ENCODE measurements at regions not wholly inside any gene's neighbourhood (a gene's known extent, or its start where the extent isn't known, plus 50 kb on each side); places are given as distances from the start of the nearest gene placed in this dataset.
"Not testable (repeated sequence)": the region's sequence is repeated elsewhere in the genome, so short reads cannot be mapped to it uniquely, and the experiment has no call there.

GRCh38 chr6:91241946-91242613, 655.2 kb upstream of the MAP3K7 start:
- no peak for FAIRE-seq

- no peak for FAIRE-seq
Measured at GRCh38 chr6:91240878-91241603, 654.2 kb upstream of the MAP3K7 start.

GRCh38 chr6:91221072-91221720, 634.3 kb upstream of the MAP3K7 start:
- no peak for FAIRE-seq

GRCh38 chr6:91213229-91213901, 626.5 kb upstream of the MAP3K7 start:
- FAIRE-seq = no peak

- FAIRE-seq = no peak
Measured at GRCh38 chr6:91198588-91199255, 611.9 kb upstream of the MAP3K7 start.

GRCh38 chr6:91196729-91197128, 609.9 kb upstream of the MAP3K7 start:
- FAIRE-seq = no peak

GRCh38 chr6:91193446-91193845, 606.6 kb upstream of the MAP3K7 start:
- no peak for FAIRE-seq

- not testable (repeated sequence) for FAIRE-seq
Measured at GRCh38 chr6:91190041-91190440, 603.2 kb upstream of the MAP3K7 start.

- no peak for FAIRE-seq
Measured at GRCh38 chr6:91185072-91185471, 598.2 kb upstream of the MAP3K7 start.

GRCh38 chr6:91181416-91181815, 594.5 kb upstream of the MAP3K7 start:
- no peak for FAIRE-seq

- FAIRE-seq = no peak
Measured at GRCh38 chr6:91173651-91174050, 586.8 kb upstream of the MAP3K7 start.

- no peak for FAIRE-seq
Measured at GRCh38 chr6:91173186-91173585, 586.3 kb upstream of the MAP3K7 start.

- no peak for FAIRE-seq
Measured at GRCh38 chr6:91171754-91172462, 585.0 kb upstream of the MAP3K7 start.

GRCh38 chr6:91167846-91168245, 581.0 kb upstream of the MAP3K7 start:
- no peak for FAIRE-seq

- no peak for FAIRE-seq
Measured at GRCh38 chr6:91166271-91167046, 579.6 kb upstream of the MAP3K7 start.

GRCh38 chr6:91164105-91164504, 577.2 kb upstream of the MAP3K7 start:
- no peak for FAIRE-seq

GRCh38 chr6:91161246-91161645, 574.4 kb upstream of the MAP3K7 start:
- no peak for FAIRE-seq

- FAIRE-seq = no peak
Measured at GRCh38 chr6:91155129-91155785, 568.4 kb upstream of the MAP3K7 start.

GRCh38 chr6:91152824-91153223, 566.0 kb upstream of the MAP3K7 start:
- FAIRE-seq = no peak

- FAIRE-seq = no peak
Measured at GRCh38 chr6:91149956-91150705, 563.3 kb upstream of the MAP3K7 start.

Measured in TTC549 (cell line).